Transverse colon (tissue), 4 donors: ENCODE measurements at regions not wholly inside any gene's neighbourhood (a gene's known extent, or its start where the extent isn't known, plus 50 kb on each side); places are given as distances from the start of the nearest gene placed in this dataset.
"Not testable (repeated sequence)": the region's sequence is repeated elsewhere in the genome, so short reads cannot be mapped to it uniquely, and the experiment has no call there.

Experiments used
- POLR2A ChIP-seq: fragments of 450-650 bp; IDR thresholded peaks from one replicate; pipeline ENCODE4 v1.6.1; 2016; ENCODE audit warnings: antibody characterized with exemption, mild to moderate bottlenecking, moderate library complexity
- POLR2AphosphoS5 ChIP-seq, 3 donors: sonication (generic); formaldehyde crosslinking; IDR thresholded peaks; one replicate each; pipeline ENCODE4 v1.6.1; 2016; ENCODE audit warnings: antibody characterized with exemption in 3 of 3
- TF ChIP-seq, protein P1 (sequence below), 5 experiments: fragments of 200-600 bp in 3 of 5; fragments of 450-650 bp in 2 of 5; sonication (generic) in 3 of 5; IDR thresholded peaks; 1 replicate in 2 of 5; 2 replicates in 3 of 5; pipeline ENCODE4 v1.5.1; 2016 to 2017; ENCODE audit warnings: antibody characterized with exemption in 5 of 5, inconsistent platforms in 3 of 5, mild to moderate bottlenecking in 2 of 5, moderate library complexity in 1 of 5

DNA sequence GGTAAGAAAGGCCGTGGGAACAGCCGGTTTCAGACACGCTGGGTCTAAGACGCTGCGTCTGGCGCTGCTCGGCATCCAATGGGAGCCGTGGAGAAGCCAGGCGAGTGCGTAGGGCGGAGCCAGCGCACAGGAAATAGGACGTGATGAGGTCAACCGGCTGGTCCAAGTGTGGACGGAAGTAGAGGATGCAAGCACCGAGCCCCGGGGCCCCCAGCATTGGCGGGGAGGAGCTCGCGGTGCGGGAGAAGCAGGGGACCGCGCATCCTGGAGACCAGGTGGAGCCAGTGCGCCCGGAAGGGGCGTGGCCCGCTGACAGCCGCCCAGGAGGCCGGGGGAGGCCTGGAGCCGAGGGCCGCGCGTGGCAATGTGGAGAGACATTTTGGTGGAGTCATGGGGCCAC, 3976.1 kb upstream of the TPTE start:
- not testable (repeated sequence) for TF ChIP-seq POLR2A; POLR2AphosphoS5 (IDR thresholded peaks at IDR 0.05)
- TF ChIP-seq, protein P1, sequence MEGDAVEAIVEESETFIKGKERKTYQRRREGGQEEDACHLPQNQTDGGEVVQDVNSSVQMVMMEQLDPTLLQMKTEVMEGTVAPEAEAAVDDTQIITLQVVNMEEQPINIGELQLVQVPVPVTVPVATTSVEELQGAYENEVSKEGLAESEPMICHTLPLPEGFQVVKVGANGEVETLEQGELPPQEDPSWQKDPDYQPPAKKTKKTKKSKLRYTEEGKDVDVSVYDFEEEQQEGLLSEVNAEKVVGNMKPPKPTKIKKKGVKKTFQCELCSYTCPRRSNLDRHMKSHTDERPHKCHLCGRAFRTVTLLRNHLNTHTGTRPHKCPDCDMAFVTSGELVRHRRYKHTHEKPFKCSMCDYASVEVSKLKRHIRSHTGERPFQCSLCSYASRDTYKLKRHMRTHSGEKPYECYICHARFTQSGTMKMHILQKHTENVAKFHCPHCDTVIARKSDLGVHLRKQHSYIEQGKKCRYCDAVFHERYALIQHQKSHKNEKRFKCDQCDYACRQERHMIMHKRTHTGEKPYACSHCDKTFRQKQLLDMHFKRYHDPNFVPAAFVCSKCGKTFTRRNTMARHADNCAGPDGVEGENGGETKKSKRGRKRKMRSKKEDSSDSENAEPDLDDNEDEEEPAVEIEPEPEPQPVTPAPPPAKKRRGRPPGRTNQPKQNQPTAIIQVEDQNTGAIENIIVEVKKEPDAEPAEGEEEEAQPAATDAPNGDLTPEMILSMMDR (IDR thresholded peaks at IDR 0.05) = not testable (repeated sequence)
